Parathyroid adenoma (tissue), 2 donors: ENCODE measurements at regions not wholly inside any gene's neighbourhood (a gene's known extent, or its start where the extent isn't known, plus 50 kb on each side); places are given as distances from the start of the nearest gene placed in this dataset.

Experiments
- H2AFZ ChIP-seq: fragments of 300-600 bp; sonication (generic); one replicate; pipeline ENCODE4 v1.7.0; 2017; ENCODE audit warnings: antibody characterized with exemption, mild to moderate bottlenecking
- H3K27ac ChIP-seq: fragments of 300-600 bp; sonication (generic); one replicate; pipeline ENCODE4 v1.7.0; 2017
- H3K27me3 ChIP-seq: fragments of 300-600 bp; sonication (generic); one replicate; pipeline ENCODE4 v1.7.0; 2017; ENCODE audit warnings: low read length; ENCODE audit not compliant: control insufficient read depth, insufficient read depth
- H3K36me3 ChIP-seq: fragments of 300-600 bp; sonication (generic); one replicate; pipeline ENCODE4 v1.7.0; 2017; ENCODE audit warnings: low read length; ENCODE audit not compliant: control insufficient read depth, insufficient read depth
- H3K4me1 ChIP-seq: fragments of 300-600 bp; sonication (generic); one replicate; pipeline ENCODE4 v1.7.0; 2017; ENCODE audit warnings: control low read depth
- H3K4me2 ChIP-seq: fragments of 300-600 bp; sonication (generic); one replicate; pipeline ENCODE4 v1.7.0; 2017; ENCODE audit warnings: low read length
- H3K4me3 ChIP-seq: fragments of 300-600 bp; sonication (generic); one replicate; pipeline ENCODE4 v1.7.0; 2017; ENCODE audit warnings: low read depth, low read length
- H3K79me2 ChIP-seq: fragments of 300-600 bp; sonication (generic); one replicate; pipeline ENCODE4 v1.7.0; 2017; ENCODE audit warnings: control low read depth
- H3K9ac ChIP-seq: fragments of 300-600 bp; sonication (generic); one replicate; pipeline ENCODE4 v1.7.0; 2017; ENCODE audit warnings: mild to moderate bottlenecking
- H3K9me3 ChIP-seq: fragments of 300-600 bp; sonication (generic); one replicate; pipeline ENCODE4 v1.7.0; 2017; ENCODE audit warnings: low read length; ENCODE audit not compliant: control insufficient read depth
- TF ChIP-seq, protein P1 (sequence below): fragments of 300-600 bp; sonication (generic); IDR thresholded peaks from one replicate; pipeline ENCODE4 v1.7.0; 2017; ENCODE audit warnings: antibody characterized with exemption, mild to moderate bottlenecking
- donor health status: primary hyperparathyroidism.

DNA sequence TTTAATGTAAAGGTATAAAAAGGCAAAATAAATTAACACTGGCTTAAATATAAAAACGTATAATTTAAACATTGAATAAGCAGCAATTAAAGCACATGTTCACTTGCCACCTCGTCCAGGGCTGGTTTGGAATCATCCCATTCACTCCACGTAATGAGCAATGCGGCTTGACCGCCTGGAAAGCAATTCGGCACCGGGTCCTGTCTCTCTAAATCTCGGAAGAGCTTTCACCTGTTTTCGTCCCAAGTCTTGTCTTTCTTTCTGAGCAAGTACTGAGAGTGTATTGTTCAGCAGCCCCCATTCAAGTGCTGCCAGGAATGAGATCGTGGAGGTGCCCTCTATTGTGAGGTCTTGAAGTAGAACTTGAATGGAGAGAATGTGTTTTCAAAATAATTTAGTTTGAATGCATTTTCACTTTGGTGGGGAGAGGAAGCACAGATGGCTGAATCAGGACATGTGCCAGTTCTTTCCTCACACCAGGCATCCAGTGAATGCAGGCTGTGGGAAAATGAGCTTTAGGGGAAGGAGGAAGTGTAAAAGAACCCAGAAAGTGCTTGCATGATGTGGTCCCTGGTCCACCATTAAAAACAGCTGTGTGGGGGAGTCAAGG is 515.2 kb downstream of the REEP3 start:
- Histone ChIP-seq H3K79me2 (no peaks in the 10 kb centered on the region), H3K9me3 (no peaks in the 10 kb centered on the region), H3K4me2 (no peak overlapping the region), H3K36me3 (no peaks in the 10 kb centered on the region), H3K9ac (no peak overlapping the region), H3K27ac (no peak overlapping the region), H3K27me3 (no peaks in the 10 kb centered on the region), H3K4me1 (peaks cover 4% of the 10 kb centered on the region), H2AFZ (no peak overlapping the region), H3K4me3 (no peak overlapping the region)
- TF ChIP-seq, protein P1, sequence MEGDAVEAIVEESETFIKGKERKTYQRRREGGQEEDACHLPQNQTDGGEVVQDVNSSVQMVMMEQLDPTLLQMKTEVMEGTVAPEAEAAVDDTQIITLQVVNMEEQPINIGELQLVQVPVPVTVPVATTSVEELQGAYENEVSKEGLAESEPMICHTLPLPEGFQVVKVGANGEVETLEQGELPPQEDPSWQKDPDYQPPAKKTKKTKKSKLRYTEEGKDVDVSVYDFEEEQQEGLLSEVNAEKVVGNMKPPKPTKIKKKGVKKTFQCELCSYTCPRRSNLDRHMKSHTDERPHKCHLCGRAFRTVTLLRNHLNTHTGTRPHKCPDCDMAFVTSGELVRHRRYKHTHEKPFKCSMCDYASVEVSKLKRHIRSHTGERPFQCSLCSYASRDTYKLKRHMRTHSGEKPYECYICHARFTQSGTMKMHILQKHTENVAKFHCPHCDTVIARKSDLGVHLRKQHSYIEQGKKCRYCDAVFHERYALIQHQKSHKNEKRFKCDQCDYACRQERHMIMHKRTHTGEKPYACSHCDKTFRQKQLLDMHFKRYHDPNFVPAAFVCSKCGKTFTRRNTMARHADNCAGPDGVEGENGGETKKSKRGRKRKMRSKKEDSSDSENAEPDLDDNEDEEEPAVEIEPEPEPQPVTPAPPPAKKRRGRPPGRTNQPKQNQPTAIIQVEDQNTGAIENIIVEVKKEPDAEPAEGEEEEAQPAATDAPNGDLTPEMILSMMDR = no peak

DNA sequence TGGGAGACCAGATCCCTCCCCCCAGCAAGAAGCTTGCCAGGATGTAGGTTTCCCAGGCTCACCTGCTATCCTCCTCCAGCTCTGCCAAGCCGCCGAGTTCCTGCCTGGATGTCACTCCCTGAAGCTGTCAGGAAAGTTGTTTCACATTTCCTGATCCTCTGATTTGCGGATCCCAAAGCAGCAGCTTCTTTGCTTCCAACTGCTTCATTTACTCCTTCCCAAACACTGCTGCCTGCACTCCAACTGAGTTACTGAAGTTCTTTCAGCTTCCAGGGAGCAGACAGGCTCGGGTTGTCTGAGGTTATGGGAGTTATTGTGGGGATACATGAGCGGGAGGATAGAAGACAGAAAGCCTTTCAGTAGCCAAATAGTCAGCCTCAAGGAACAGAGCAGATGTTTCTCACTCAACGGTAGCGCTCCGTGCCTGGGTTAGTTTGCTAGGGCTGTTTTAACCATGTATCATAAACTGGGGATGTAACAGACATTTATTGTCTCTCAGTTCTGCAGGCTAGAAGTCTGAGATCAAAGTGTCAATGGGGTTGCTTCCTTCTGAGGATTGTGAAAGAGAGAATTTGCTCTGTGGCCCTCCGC is 516.0 kb downstream of the REEP3 start:
- H3K36me3 ChIP-seq = no peaks in the 10 kb centered on the region
- TF ChIP-seq, protein P1 = no peak
- no peak overlapping the region for H3K4me3 ChIP-seq
- no peaks in the 10 kb centered on the region for H3K27me3 ChIP-seq
- H3K9ac ChIP-seq = no peak overlapping the region
- H3K4me1 ChIP-seq = peaks cover 4% of the 10 kb centered on the region
- H3K9me3 ChIP-seq = no peaks in the 10 kb centered on the region
- no peak overlapping the region for H3K27ac ChIP-seq
- H2AFZ ChIP-seq = no peak overlapping the region
- H3K79me2 ChIP-seq = no peaks in the 10 kb centered on the region
- no peak overlapping the region for H3K4me2 ChIP-seq

DNA sequence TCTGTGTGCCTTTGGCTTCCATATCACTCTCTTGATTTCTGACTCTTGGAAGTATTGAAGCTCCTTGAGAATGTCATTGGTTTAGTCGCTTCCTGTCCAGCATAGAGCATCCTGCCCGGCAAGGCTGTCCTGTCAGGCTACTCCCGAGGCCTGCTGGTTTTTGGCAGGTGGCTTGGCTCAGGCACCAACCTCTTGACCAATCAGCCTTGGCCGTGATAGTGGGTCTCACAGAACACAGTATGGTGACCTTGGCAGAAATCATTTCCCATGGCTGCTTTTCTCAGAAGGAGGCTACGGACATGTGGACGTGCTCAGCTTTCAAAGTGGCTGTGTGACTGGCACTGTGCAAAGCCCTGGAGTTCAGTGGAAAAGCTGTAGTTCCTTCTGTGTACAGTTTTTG is 516.9 kb downstream of the REEP3 start:
- Histone ChIP-seq H3K9ac (no peak overlapping the region), H3K79me2 (no peaks in the 10 kb centered on the region), H3K4me1 (peaks cover 4% of the 10 kb centered on the region), H3K4me3 (no peak overlapping the region), H3K9me3 (no peaks in the 10 kb centered on the region), H2AFZ (no peak overlapping the region), H3K4me2 (no peak overlapping the region), H3K27me3 (no peaks in the 10 kb centered on the region), H3K27ac (no peak overlapping the region), H3K36me3 (no peaks in the 10 kb centered on the region)
- TF ChIP-seq, protein P1 = no peak

DNA sequence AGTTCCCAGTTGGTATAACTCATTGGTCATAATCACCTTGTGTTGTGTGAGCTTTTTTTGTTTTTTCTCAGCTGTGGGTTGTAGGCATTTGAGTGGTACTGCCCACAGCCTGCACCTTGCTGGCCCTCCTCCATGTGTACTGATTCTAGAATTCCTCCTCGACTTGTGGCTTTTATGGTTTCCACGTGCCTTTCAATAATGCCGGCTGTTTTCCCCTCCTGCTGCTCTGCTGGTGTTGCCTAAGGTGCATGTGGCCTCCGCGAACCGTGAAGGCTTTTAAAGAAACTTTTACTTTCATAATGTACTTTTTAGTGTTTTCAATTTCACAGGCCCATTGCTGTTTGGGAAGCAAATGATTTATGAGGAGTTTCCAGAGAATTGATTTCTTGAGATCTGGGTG is 518.0 kb downstream of the REEP3 start:
- no peaks in the 10 kb centered on the region for H3K79me2 ChIP-seq
- no peak overlapping the region for H2AFZ ChIP-seq
- no peaks in the 10 kb centered on the region for H3K27me3 ChIP-seq
- H3K4me1 ChIP-seq = peaks cover 4% of the 10 kb centered on the region
- no peak overlapping the region for H3K27ac ChIP-seq
- no peaks in the 10 kb centered on the region for H3K9me3 ChIP-seq
- no peaks in the 10 kb centered on the region for H3K36me3 ChIP-seq
- TF ChIP-seq, protein P1 = no peak
- H3K9ac ChIP-seq = no peak overlapping the region
- H3K4me3 ChIP-seq = no peak overlapping the region
- H3K4me2 ChIP-seq = no peak overlapping the region

DNA sequence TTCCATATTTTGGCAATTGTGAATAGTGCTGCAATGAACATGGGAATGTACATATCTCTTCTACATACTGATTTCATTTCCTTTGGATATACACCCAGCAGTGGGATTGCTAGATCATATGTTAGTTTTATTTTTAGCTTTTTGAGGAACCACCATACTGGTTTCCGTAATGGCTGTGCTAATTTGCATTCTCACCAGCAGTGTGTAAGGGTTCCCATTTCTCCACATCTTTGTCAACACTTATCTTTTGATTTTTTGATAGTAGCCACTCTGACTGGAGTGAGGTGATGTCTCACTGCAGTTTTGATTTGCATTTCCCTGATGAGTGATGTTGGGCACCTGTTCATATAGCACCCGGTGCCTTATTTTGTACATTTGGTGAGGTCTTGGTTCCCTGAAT is 519.6 kb downstream of the REEP3 start:
- H3K4me3 ChIP-seq = no peak overlapping the region
- peak overlapping the region; percentile 42 for H3K4me2 ChIP-seq
- H3K79me2 ChIP-seq = no peaks in the 10 kb centered on the region
- H3K27me3 ChIP-seq = no peaks in the 10 kb centered on the region
- no peak overlapping the region for H3K27ac ChIP-seq
- H3K4me1 ChIP-seq = peaks cover 4% of the 10 kb centered on the region
- peak overlapping the region; percentile 90 for H2AFZ ChIP-seq
- H3K9me3 ChIP-seq = no peaks in the 10 kb centered on the region
- TF ChIP-seq, protein P1 = no peak
- no peaks in the 10 kb centered on the region for H3K36me3 ChIP-seq
- no peak overlapping the region for H3K9ac ChIP-seq
